IMR-90 (cell line): ENCODE measurements at regions not wholly inside any gene's neighbourhood (a gene's known extent, or its start where the extent isn't known, plus 50 kb on each side); places are given as distances from the start of the nearest gene placed in this dataset.

ENCODE experiments used
- ATAC-seq: fragments of 200-7000 bp; cut with Tn5 transposase; 2 replicates; pipeline ENCODE4 v1.9.1; 2020; ENCODE audit warnings: low read depth, mild to moderate bottlenecking, moderate library complexity
- BruUV-seq: library from RNA; stranded (reverse); fragments of 400-500 nt; replicated peaks from 2 replicates; lab custom pipeline; 2021; lab: Mats Ljungman, UMichigan
- CTCF ChIA-PET: fragments of 300-600 bp; formaldehyde crosslinking; extraction: SDS; loops from one replicate; lab custom pipeline; 2021; ENCODE audit warnings: antibody characterized with exemption; lab: Yijun Ruan, JAX
- POLR2A ChIA-PET: fragments of 300-600 bp; sonication (Branson Sonifier 250); formaldehyde crosslinking; loops from one replicate; lab custom pipeline; 2022; ENCODE audit warnings: antibody characterized with exemption; ENCODE audit not compliant: unreplicated experiment; lab: Charles Lee
- DNase-seq: peaks from one replicate; pipeline ENCODE4 v3.0.0; 2013
- H2AFZ ChIP-seq: replicated peaks from 2 replicates; pipeline ENCODE3; 2013; ENCODE audit warnings: low read length, mild to moderate bottlenecking; ENCODE audit not compliant: poor library complexity
- H2AK5ac ChIP-seq: 2 replicates; pipeline ENCODE4 v1.6.1; 2013; ENCODE audit warnings: low read depth, low read length, inconsistent platforms
- H2AK9ac ChIP-seq: replicated peaks from 2 replicates; pipeline ENCODE3; 2013; ENCODE audit warnings: mild to moderate bottlenecking, low read depth, low read length, moderate library complexity; ENCODE audit not compliant: poor library complexity
- H2BK120ac ChIP-seq: 2 replicates; pipeline ENCODE4 v1.6.1; 2013; ENCODE audit warnings: low read depth, low read length, inconsistent platforms
- H2BK15ac ChIP-seq: 3 replicates; pipeline ENCODE4 v1.6.1; 2013; ENCODE audit warnings: low read depth, low read length, inconsistent platforms
- H2BK20ac ChIP-seq: 2 replicates; pipeline ENCODE4 v1.6.1; 2013; ENCODE audit warnings: low read depth, mild to moderate bottlenecking, inconsistent platforms, low read length, moderate library complexity
- H2BK5ac ChIP-seq: 2 replicates; pipeline ENCODE4 v1.6.1; 2013; ENCODE audit warnings: mild to moderate bottlenecking, low read depth, low read length, inconsistent platforms; ENCODE audit not compliant: poor library complexity, severe bottlenecking
- H3K14ac ChIP-seq: replicated peaks from 2 replicates; pipeline ENCODE4 v1.6.1; 2013; ENCODE audit warnings: low read depth, low read length, inconsistent platforms
- H3K18ac ChIP-seq: 2 replicates; pipeline ENCODE4 v1.6.1; 2013; ENCODE audit warnings: low read depth, low read length, control low read depth
- H3K23ac ChIP-seq: 2 replicates; pipeline ENCODE4 v1.6.1; 2013; ENCODE audit warnings: low read depth, low read length, inconsistent platforms
- H3K27ac ChIP-seq: 2 replicates; pipeline ENCODE4 v1.5.1; 2013; ENCODE audit warnings: mild to moderate bottlenecking, control low read depth, low read length; ENCODE audit not compliant: insufficient read depth
- H3K27me3 ChIP-seq: 2 replicates; pipeline ENCODE4 v1.6.1; 2013; ENCODE audit warnings: low read length; ENCODE audit not compliant: control insufficient read depth, insufficient read depth
- H3K36me3 ChIP-seq: 2 replicates; pipeline ENCODE4 v1.6.1; 2013; ENCODE audit warnings: low read length, mixed read lengths; ENCODE audit not compliant: control insufficient read depth, insufficient read depth
- H3K4ac ChIP-seq: 2 replicates; pipeline ENCODE4 v1.6.1; 2013; ENCODE audit warnings: low read depth, low read length, inconsistent platforms
- H3K4me1 ChIP-seq: 2 replicates; pipeline ENCODE4 v1.6.1; 2013; ENCODE audit warnings: low read length, mixed read lengths; ENCODE audit not compliant: control insufficient read depth, insufficient read depth
- H3K4me2 ChIP-seq: 2 replicates; pipeline ENCODE4 v1.6.1; 2013; ENCODE audit warnings: low read depth, mild to moderate bottlenecking, control low read depth, low read length, moderate library complexity
- H3K4me3 ChIP-seq: 2 replicates; pipeline ENCODE4 v1.5.1; 2013; ENCODE audit warnings: low read depth, mild to moderate bottlenecking, control low read depth, low read length, moderate library complexity; ENCODE audit not compliant: insufficient read depth
- H3K56ac ChIP-seq: 2 replicates; pipeline ENCODE4 v1.6.1; 2013; ENCODE audit warnings: low read length, inconsistent platforms; ENCODE audit not compliant: insufficient read depth; ENCODE audit errors: extremely low read depth
- H3K79me1 ChIP-seq, 2 experiments: 2 replicates each; pipeline ENCODE4 v1.6.1; 2013; ENCODE audit warnings: low read length in 2 of 2, inconsistent platforms in 1 of 2, low read depth in 1 of 2
- H3K9ac ChIP-seq: 2 replicates; pipeline ENCODE4 v1.6.1; 2013; ENCODE audit warnings: low read depth, low read length, control low read depth
- H3K9me1 ChIP-seq: 2 replicates; pipeline ENCODE4 v1.6.1; 2013; ENCODE audit warnings: low read length, inconsistent platforms; ENCODE audit not compliant: insufficient read depth
- H3K9me3 ChIP-seq: 2 replicates; pipeline ENCODE4 v1.6.1; 2013; ENCODE audit warnings: low read length; ENCODE audit not compliant: control insufficient read depth, insufficient read depth
- H4K20me1 ChIP-seq: 2 replicates; pipeline ENCODE4 v1.6.1; 2013; ENCODE audit warnings: low read length, inconsistent platforms; ENCODE audit not compliant: insufficient read depth
- H4K5ac ChIP-seq: 2 replicates; pipeline ENCODE4 v1.6.1; 2013; ENCODE audit warnings: mild to moderate bottlenecking, low read depth, low read length, control low read depth
- H4K8ac ChIP-seq, 2 experiments: 2 replicates each; pipeline ENCODE4 v1.6.1; 2013; ENCODE audit warnings: low read depth in 2 of 2, low read length in 2 of 2, control low read depth in 1 of 2, inconsistent platforms in 1 of 2
- H4K91ac ChIP-seq: 2 replicates; pipeline ENCODE4 v1.6.1; 2013; ENCODE audit warnings: low read depth, low read length, inconsistent platforms; ENCODE audit not compliant: insufficient read depth
- BHLHE40 ChIP-seq: fragments of 150-350 bp; IDR thresholded peaks from 2 replicates; pipeline ENCODE4 v1.6.1; 2016; ENCODE audit warnings: mild to moderate bottlenecking, low read depth, low read length
- CEBPB ChIP-seq: IDR thresholded peaks from 2 replicates; pipeline ENCODE4 v1.6.1; 2012; ENCODE audit warnings: low read depth, low read length, improper control_type of control experiment
- CHD1 ChIP-seq: IDR thresholded peaks from 2 replicates; pipeline ENCODE4 v1.6.1; 2012; ENCODE audit warnings: low read depth, low read length, improper control_type of control experiment
- FOS ChIP-seq: fragments of 150-350 bp; IDR thresholded peaks from 2 replicates; pipeline ENCODE4 v1.6.1; 2016; ENCODE audit warnings: low read depth, low read length
- MAZ ChIP-seq: IDR thresholded peaks from 2 replicates; pipeline ENCODE4 v1.6.1; 2012; ENCODE audit warnings: low read depth, mild to moderate bottlenecking, low read length, improper control_type of control experiment, moderate library complexity, borderline replicate concordance
- MXI1 ChIP-seq: IDR thresholded peaks from 2 replicates; pipeline ENCODE4 v1.6.1; 2012; ENCODE audit warnings: low read depth, mild to moderate bottlenecking, low read length, moderate library complexity, borderline replicate concordance
- NFE2L2 ChIP-seq: fragments of 150-350 bp; IDR thresholded peaks from 2 replicates; pipeline ENCODE4 v1.6.1; 2016; ENCODE audit warnings: low read depth, mild to moderate bottlenecking, low read length
- POLR2A ChIP-seq: IDR thresholded peaks from 2 replicates; pipeline ENCODE4 v1.6.1; 2012; ENCODE audit warnings: mild to moderate bottlenecking, low read depth, low read length
- RCOR1 ChIP-seq: IDR thresholded peaks from 2 replicates; pipeline ENCODE4 v1.6.1; 2012; ENCODE audit warnings: mild to moderate bottlenecking, low read length, improper control_type of control experiment; ENCODE audit not compliant: insufficient replicate concordance
- RFX5 ChIP-seq: IDR thresholded peaks from 2 replicates; pipeline ENCODE4 v1.8.0; 2012; ENCODE audit warnings: low read depth, mild to moderate bottlenecking, low read length, moderate library complexity
- SMC3 ChIP-seq: fragments of 150-350 bp; IDR thresholded peaks from 2 replicates; pipeline ENCODE4 v1.6.1; 2016; ENCODE audit warnings: low read depth, mild to moderate bottlenecking, antibody characterized with exemption, low read length, moderate library complexity
- WGBS, 2 experiments: methylation state at CpG; one replicate each; pipeline versions ENCODE4 v1.1.5 to v1.1.7; 2013; ENCODE audit warnings: missing lambda C conversion rate in 2 of 2; ENCODE audit not compliant: insufficient read length in 1 of 2; ENCODE audit errors: extremely low coverage in 2 of 2; 5-methylcytosine and 5-hydroxymethylcytosine counted together
- dilution Hi-C: fragments of 300-500 bp; cut with HindIII; formaldehyde crosslinking; loops from one replicate; pipeline ENCODE4 v1.14.3; 2018; ENCODE audit warnings: low sequenced_read_pairs; ENCODE audit not compliant: unreplicated experiment
- in situ Hi-C: fragments of 300-500 bp; cut with MboI; formaldehyde crosslinking; loops from 3 replicates; pipeline ENCODE4 v1.14.3; 2019; ENCODE audit warnings: low sequenced_read_pairs, inconsistent platforms, mixed read lengths
- intact Hi-C: fragments of 100-400 bp; cut with micrococcal nuclease; formaldehyde crosslinking; loops from 2 replicates; pipeline ENCODE4 v1.10.0; 2022
- TF ChIP-seq, protein P1 (sequence below): fragments of 150-350 bp; IDR thresholded peaks from 2 replicates; pipeline ENCODE4 v1.6.1; 2017; ENCODE audit warnings: mild to moderate bottlenecking, antibody characterized with exemption, low read length, low read depth

DNA sequence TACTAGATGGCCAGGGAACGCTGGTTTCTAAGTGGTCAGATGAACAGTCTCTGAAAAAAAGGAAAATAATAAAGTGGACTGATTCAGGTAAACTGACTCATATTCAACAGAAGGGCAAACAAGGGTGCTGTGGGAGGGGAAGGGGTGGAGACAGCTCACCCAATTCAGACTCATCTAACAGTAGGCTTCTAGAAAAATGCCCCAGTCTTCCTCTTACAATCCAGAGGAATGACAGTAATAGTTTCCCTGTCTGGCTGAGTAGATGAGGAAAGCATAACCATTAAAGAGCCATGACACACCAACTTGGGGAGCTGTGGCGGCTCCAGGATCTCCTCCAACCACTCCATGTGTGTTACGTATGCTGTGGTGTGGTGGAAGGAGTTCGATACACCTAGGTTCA, 231.4 kb upstream of the UMPS start:
- peak; percentile 16 for DNase-seq
- dilution Hi-C loops: no loop called here
- Histone ChIP-seq H2BK120ac (no peak overlapping the region), H3K18ac (no peak overlapping the region), H3K4me2 (no peak overlapping the region), H4K8ac (no peak overlapping the region), H3K4ac (no peak overlapping the region), H3K4me1 (no peaks in the 10 kb centered on the region), H3K4me3 (no peak overlapping the region), H2BK20ac (no peak overlapping the region), H2BK5ac (no peak overlapping the region), H3K23ac (no peak overlapping the region), H3K36me3 (peaks cover 1% of the 10 kb centered on the region; the same call in 1 of the 2 replicates), H4K5ac (no peak overlapping the region), H2AFZ (no peak overlapping the region), H4K20me1 (no peaks in the 10 kb centered on the region), H3K56ac (no peak overlapping the region), H2AK9ac (no peak overlapping the region), H3K27ac (no peak overlapping the region), H2BK15ac (no peak overlapping the region), H2AK5ac (no peak overlapping the region), H4K91ac (no peak overlapping the region), H3K14ac (no peak overlapping the region), H3K9me3 (no peaks in the 10 kb centered on the region), H3K9me1 (no peaks in the 10 kb centered on the region), H3K27me3 (peaks cover 4% of the 10 kb centered on the region), H3K9ac (no peak overlapping the region), H3K79me1 (no peaks in the 10 kb centered on the region)
- no CpG with 5 or more reads among the region's 4 CpGs for WGBS, 2 experiments
- ChIA-PET CTCF (no interaction called here), POLR2A (no interaction called here)
- in situ Hi-C loops: no loop called here
- no peak for ATAC-seq
- TF ChIP-seq SMC3 (no peak), NFE2L2 (no peak), MAZ (no peak), MXI1 (no peak), BHLHE40 (no peak), RFX5 (no peak), FOS (no peak), RCOR1 (no peak), POLR2A (no peak), CEBPB (no peak), CHD1 (no peak)
- TF ChIP-seq, protein P1, sequence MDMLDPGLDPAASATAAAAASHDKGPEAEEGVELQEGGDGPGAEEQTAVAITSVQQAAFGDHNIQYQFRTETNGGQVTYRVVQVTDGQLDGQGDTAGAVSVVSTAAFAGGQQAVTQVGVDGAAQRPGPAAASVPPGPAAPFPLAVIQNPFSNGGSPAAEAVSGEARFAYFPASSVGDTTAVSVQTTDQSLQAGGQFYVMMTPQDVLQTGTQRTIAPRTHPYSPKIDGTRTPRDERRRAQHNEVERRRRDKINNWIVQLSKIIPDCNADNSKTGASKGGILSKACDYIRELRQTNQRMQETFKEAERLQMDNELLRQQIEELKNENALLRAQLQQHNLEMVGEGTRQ: no peak
- no TSS peak for BruUV-seq
- intact Hi-C loops: no loop called here
